GM12892 (cell line): ENCODE measurements at regions not wholly inside any gene's neighbourhood (a gene's known extent, or its start where the extent isn't known, plus 50 kb on each side); places are given as distances from the start of the nearest gene placed in this dataset.

ENCODE experiments used
- POLR2AphosphoS5 ChIP-seq: IDR thresholded peaks from 2 replicates; pipeline ENCODE4 v1.6.1; 2011; ENCODE audit warnings: low read depth, low read length, control low read depth
- TAF1 ChIP-seq: IDR thresholded peaks from 2 replicates; pipeline ENCODE4 v1.6.1; 2011; ENCODE audit warnings: low read depth, mild to moderate bottlenecking, control low read depth, low read length, borderline replicate concordance

DNA sequence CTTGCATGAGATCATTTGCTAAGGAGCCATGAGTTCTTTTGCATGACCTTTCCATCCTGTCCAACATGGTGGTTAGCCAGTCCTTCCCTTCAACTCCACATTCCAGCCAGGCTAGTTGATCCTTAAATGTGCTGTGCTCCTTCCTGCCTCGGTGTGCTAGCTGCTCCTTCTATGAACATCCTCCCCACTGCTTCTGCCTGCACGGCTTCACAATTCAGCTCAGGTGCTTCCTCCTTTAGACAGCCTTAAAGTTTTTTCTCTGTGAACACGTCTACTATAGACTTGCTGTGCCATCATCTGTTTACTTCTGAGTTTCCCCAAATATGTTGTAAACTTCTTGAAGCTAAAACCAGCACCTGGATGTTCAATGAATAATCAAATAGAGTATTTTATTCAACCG is 95.5 kb downstream of the OTUD1 start:
- no peak for TF ChIP-seq POLR2AphosphoS5
- TF ChIP-seq TAF1, result no peak
